ENCODE measurements at regions not wholly inside any gene's neighbourhood (a gene's known extent, or its start where the extent isn't known, plus 50 kb on each side); places are given as distances from the start of the nearest gene placed in this dataset.

DNA sequence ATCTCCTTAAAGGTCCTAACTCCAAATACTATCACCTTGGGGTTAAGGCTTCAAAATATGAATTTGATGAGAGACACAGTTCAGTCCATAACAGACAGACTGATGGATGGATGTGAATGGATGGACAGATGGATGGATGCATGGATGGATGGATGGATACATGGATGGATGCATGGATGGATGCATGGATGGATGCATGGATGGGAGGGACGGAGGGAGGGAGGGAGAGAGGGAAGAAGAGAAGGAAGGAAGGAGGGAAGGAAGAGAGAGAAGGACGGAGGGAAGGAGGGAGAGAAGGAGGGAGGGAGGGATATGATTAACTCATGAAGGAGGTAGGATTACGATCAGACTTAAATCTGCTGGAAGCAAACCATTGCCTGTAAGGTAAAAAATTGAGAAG, 192.4 kb downstream of the LRRN1 start:
- TF ChIP-seq, protein P1, sequence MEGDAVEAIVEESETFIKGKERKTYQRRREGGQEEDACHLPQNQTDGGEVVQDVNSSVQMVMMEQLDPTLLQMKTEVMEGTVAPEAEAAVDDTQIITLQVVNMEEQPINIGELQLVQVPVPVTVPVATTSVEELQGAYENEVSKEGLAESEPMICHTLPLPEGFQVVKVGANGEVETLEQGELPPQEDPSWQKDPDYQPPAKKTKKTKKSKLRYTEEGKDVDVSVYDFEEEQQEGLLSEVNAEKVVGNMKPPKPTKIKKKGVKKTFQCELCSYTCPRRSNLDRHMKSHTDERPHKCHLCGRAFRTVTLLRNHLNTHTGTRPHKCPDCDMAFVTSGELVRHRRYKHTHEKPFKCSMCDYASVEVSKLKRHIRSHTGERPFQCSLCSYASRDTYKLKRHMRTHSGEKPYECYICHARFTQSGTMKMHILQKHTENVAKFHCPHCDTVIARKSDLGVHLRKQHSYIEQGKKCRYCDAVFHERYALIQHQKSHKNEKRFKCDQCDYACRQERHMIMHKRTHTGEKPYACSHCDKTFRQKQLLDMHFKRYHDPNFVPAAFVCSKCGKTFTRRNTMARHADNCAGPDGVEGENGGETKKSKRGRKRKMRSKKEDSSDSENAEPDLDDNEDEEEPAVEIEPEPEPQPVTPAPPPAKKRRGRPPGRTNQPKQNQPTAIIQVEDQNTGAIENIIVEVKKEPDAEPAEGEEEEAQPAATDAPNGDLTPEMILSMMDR (IDR thresholded peaks at IDR 0.05): no peak
- no peak for TF ChIP-seq MYC (IDR thresholded peaks at IDR 0.05; ENCODE audit: borderline replicate concordance, low read length)
- TF ChIP-seq, protein P2, sequence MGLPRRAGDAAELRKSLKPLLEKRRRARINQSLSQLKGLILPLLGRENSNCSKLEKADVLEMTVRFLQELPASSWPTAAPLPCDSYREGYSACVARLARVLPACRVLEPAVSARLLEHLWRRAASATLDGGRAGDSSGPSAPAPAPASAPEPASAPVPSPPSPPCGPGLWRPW (IDR thresholded peaks at IDR 0.05): no peak
- no peak for TF ChIP-seq SMC3 (IDR thresholded peaks at IDR 0.05)

Data from A549 (cell line).